ENCODE measurements at regions not wholly inside any gene's neighbourhood (a gene's known extent, or its start where the extent isn't known, plus 50 kb on each side); places are given as distances from the start of the nearest gene placed in this dataset.
A peak's percentile ranks its signal among the peaks of the same experiment; 100 is the strongest.

DNA sequence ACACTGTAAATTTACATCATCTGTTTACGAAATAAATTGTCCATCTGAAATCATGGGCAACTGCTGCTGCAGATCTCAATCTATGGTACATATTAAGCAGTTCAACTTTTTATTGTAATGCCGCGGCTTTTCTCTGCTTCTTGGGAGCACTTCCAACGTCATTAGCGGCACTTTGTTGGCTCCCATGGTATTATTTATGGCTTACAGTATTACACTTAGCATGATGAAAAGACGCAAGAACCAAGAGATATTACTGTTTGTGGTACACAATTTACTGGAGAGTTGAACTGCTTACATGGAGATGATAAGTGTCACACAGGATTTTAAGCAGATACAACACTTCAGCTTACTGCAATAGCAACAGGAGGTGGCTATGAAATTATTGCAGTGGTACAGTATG, 442.1 kb downstream of the PCDH20 start:
- DNase-seq (no peak), ATAC-seq (no peak)
- intact Hi-C loops (cut with DNase I), result loop anchor here in 1 of 2 donors (10.0 kb wide), 1 partner anchor 441 kb away; the partner anchor contains the start of gene PCDH20

DNA sequence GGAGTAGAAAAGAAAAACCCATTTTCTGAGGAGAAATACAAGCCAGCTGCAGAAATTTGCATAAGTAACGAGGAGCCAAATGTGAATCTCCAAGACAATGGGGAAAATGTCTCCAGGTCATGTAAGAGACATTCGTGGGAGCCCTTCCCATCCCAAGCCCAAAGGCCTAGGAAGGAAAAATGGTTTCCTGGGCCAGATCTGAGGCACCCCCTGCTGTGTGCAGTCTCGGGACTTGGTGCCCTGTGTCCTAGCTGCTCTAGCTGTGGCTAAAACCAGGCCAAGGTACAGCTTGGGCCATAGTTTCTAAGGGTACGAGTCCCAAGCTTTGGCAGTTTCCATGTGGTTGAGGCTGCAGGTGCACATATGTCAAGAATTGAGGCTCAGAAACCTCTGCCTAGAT, 444.9 kb downstream of the PCDH20 start:
- ATAC-seq, result no peak
- no peak for DNase-seq

DNA sequence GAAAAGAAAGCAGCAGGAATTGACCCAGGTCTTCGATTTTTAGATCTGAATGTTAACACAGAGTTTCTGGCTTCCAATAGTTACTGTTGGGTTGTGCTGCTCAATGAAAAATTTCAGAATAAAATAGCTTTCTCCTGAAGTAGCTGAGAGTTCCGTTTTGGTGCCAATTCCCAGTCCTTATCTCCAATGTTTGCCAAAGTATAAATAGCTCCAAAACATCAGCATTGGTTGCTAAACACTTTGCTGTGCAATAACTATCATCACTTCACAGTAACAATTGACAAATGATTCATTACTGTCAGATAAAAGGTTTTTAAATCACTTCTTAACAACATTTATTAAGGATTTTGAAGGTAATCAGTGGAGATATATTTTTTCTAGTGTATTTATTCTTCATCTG, 446.0 kb downstream of the PCDH20 start:
- peak; percentile 90 to 92 for ATAC-seq
- intact Hi-C loops (cut with DNase I), result loop anchor here in 1 of 2 donors (10.0 kb wide), 1 partner anchor 445 kb away; the partner anchor contains the start of gene PCDH20

More for the DNA sequence above, 444.9 kb downstream of the PCDH20 start:
- intact Hi-C loops (cut with DNase I), result loop anchor here in 1 of 2 donors (10.0 kb wide), 1 partner anchor 444 kb away; the partner anchor contains the start of gene PCDH20

DNA sequence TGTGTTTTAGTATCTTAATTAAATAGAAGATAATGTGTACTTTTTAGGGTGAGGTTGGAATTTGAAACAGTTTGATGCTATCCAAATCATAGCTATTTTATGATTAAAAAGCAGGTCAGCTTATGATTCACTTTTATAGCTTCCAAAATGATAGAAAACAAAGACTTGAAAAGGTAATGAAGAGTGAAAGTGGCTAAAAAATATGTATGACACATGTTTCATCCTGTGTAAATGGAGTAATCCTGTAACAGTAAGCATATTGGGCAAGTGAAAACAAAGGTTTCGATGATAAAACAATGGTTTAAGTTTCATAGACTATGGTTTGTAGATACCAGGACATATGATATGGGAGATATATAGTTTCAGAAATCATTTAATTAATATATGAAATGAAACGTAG, 456.2 kb downstream of the PCDH20 start:
- intact Hi-C loops (cut with DNase I), result no loop called here
- ATAC-seq, result no peak
- DNase-seq, result no peak

More for the DNA sequence above, 446.0 kb downstream of the PCDH20 start:
- DNase-seq, result no peak

GRCh38 chr13:60957816-60958215, 457.8 kb downstream of the PCDH20 start:
- DNase-seq (no peak), ATAC-seq (no peak)
- intact Hi-C loops (cut with DNase I), result no loop called here

DNA sequence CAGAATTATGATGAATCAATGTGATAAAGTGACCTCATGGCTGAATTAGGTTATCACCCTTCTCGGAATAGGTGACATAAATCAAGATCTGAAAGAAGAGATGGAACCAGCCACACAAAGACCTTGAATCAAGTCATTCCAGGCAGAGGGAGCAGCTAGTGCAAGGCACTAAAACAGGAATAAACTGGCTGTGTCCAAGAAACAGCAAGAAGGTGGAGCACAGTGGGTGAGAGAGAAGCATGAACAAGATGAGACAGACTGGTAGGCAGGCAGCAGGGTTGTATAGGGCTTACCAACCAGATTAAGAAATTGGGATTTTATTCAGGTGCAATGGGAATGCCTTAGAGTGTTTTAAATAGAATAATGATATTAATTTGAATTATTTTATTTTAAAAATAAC, 470.3 kb downstream of the PCDH20 start:
- ATAC-seq (no peak), DNase-seq (no peak)
- intact Hi-C loops (cut with DNase I), result no loop called here

DNA sequence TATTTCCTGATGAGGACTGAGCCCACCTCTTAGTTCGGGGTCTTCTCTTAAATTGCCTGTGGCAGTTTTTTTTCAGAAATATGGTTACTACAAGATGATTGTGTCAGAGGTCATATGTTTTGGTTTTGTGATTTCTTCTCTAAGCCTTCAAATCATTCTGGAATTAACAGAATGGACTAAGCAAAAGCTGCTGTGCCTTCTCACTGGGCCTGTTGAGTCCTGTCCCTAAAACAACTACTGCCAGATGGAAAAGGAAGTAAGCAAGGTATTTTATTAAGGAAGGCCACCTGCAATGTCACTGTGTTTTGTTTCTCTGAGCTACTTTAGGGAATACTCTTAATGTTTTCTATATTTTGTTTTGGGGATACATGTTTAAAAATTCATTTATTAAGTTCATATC, 470.8 kb downstream of the PCDH20 start:
- no peak for DNase-seq
- intact Hi-C loops (cut with DNase I), result no loop called here
- no peak for ATAC-seq

DNA sequence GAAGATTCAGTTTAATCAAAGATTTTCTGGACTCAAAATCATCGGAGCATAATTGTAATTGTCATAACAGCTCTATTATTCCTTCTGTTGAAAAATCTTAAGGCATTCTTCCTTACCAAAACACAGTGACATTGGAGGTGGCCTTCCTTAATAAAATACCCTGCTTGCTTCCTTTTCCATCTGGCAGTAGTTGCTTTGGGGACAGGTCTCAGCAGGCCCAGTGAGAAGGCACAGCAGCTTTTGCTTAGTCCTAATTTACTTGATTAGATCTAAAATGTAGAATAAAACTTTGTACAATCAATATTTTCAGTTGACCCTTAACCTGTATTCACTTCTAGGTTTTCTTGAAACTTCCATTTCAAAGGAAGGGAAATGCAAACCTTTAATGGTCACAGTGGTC, 471.6 kb downstream of the PCDH20 start:
- DNase-seq (no peak), ATAC-seq (no peak)
- intact Hi-C loops (cut with DNase I), result no loop called here

GRCh38 chr13:60936281-60936680, 479.4 kb downstream of the PCDH20 start:
- DNase-seq, result no peak
- ATAC-seq, result no peak
- intact Hi-C loops (cut with DNase I), result no loop called here

DNA sequence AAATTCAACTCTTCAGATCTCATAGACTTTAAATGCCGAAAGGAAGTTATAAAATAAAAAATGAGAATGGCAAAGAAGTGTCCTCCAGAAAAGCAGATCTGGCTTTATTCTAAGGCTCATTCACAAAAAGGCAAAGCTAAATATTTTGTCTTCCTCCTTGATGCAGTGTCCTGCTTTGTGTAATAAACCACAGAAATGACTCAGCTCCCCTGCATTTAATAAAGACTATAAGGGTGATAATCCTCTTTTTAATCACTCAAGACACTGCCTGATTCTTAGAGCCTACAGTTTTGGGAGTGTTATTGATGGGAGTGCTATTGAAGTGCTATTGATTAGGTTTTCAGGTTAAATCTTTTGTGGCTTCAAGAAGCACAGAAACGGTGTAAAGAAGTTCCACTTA, 482.0 kb downstream of the PCDH20 start:
- intact Hi-C loops (cut with DNase I), result no loop called here
- ATAC-seq, result no peak
- DNase-seq, result no peak

DNA sequence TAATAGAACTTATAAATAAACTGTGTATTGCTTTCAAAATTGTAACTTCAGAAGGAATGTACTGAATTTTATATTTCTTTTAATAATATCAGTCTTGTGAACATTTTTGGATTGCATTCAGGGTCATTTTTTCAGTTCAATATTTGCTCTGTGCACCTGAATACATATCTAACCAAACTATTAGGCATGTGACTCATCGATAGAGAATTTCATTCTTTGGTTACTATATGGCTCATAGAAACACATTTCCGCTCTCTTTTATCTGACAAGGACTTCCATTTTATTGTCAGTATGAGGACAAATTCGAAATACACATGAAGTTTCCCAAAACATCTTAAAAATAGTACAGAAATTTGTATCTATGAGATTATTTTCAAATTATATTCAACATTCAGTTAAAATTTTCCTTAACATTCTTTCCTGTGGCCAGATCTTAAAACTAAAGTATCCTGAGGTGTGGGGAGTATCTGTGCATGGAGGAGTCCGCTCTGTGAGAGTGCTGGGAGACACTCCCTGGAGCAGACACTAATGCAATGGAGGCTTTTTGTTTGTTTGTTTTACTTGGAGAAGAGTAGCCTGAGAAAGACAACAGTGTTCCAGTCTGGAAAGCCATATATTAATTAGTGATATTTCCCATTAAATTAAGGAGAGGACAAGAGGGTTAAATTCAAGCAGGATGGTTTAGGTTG, 483.6 kb downstream of the PCDH20 start:
- intact Hi-C loops (cut with DNase I), result no loop called here
- ATAC-seq, result no peak

GRCh38 chr13:60925686-60926085, 490.0 kb downstream of the PCDH20 start:
- intact Hi-C loops (cut with DNase I), result no loop called here
- no peak for DNase-seq
- ATAC-seq, result no peak

More for the DNA sequence above, 483.6 kb downstream of the PCDH20 start:
- DNase-seq, result no peak

DNA sequence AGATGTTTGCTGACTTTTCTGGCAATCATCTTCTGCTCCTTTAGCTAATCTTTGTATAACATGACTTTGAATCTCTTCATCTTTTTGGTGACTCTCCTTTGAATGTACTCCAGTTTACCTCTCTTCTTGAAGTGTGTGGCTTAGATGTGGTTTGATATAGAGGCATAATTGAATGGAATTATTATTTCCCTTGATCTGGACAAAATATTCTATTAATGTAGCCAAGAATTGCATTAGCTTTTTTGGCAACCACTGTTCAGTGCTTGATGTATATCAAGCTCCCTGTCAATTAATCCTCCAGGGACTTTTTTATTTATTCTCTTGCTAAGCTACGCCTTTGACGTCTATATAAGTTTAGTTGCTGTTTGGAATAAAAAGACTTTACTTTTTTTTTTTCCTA, 490.8 kb downstream of the PCDH20 start:
- intact Hi-C loops (cut with DNase I), result no loop called here
- DNase-seq (no peak), ATAC-seq (no peak)

DNA sequence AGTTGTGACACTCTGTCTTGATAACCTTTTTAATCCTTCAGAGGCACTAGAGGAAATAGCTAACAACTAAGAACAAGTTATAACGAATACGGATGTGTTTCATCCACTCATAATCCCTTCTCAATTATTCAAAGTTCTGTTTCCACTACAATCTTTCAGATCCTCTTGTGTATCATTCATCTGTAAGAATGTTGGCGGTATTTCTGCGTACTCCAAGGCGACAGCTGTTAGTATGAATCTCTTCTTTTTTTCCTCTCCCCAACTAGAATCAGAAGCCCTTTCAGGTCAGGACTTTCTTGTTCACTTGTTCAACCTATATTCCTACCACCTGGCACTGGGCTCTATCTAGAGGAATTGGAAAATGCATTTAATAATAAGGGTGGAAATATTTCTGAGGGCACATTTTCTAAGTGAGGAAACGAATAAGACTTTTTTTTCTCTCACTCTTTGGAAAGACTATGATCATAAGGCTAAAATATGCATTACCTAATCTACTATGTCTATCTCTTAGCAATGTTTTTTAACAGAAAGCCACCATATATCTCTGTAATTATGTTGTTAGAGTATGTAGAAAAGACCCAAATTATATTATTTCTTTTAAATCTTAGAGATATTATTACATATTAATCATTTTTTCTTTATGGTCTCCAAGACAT, 492.9 kb downstream of the PCDH20 start:
- ATAC-seq (no peak), DNase-seq (no peak)
- intact Hi-C loops (cut with DNase I), result no loop called here

DNA sequence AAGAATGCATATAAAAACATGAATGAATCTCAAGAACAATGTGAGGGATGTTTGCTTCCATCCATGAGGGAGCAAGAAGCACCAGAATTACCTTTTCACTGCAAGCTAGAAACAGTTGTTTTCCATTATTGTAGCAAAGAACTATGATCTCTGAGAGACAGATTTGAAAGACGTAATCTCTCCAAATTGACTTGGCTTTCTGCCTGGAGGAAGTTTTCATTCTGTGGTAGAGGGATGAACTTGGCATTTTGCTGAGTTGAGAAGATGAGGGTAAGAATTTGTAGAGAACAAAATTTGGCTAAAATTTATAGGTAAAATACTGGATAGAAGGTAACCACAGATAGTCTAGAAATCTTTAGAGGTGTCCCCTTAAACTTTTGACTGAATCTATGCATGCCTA, 496.8 kb downstream of the TDRD3 start:
- ATAC-seq (no peak), DNase-seq (no peak)
- intact Hi-C loops (cut with DNase I), result no loop called here

DNA sequence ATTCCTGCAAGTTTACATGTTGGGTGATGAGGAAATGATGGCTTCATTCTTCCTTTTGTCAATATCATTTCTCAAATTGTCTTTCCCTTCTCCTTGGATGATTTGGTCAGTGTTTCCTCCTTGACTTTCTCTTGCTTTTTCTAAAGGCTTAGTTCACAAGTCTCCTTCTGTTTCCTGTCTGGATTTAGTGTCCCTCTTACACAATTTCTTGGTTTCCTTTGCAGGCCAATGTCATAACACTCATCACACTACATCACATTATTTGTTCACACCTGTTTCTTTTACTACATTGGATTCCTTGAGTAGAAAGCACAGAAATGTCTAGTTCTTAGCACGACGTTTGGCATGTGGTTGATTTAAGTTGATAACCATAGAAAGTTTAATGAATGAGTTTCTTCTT, 490.7 kb downstream of the TDRD3 start:
- no peak for ATAC-seq
- no peak for DNase-seq
- intact Hi-C loops (cut with DNase I), result no loop called here

GRCh38 chr13:60881507-60881906, 484.5 kb downstream of the TDRD3 start:
- ATAC-seq (no peak), DNase-seq (no peak)
- intact Hi-C loops (cut with DNase I), result no loop called here

- DNase-seq, result no peak
- ATAC-seq, result no peak
- intact Hi-C loops (cut with DNase I), result no loop called here
Observed at GRCh38 chr13:60873116-60873515, 476.1 kb downstream of the TDRD3 start.

- intact Hi-C loops (cut with DNase I), result no loop called here
- ATAC-seq (peak; percentile 72), DNase-seq (peak; percentile 25)
Observed at GRCh38 chr13:60869941-60870613, 473.1 kb downstream of the TDRD3 start.

DNA sequence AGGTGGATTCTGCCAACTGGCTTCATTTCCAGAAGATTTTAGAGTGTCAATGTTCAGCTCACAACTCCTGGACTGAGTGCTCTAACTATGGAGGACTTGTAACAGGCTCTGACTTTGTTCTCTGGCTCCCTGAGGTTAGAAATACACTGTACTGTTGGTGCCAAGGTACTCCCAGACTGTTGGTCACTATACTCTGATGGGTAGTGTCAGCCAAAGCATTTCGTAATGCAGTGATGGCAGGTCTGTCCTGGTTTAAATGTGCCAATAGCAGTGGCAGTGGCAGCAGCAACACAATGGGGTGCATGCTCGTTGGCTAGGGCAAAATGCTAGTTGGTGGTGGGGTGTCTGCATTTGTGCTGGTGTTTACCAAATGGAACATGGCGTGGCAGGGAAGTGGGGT, 472.2 kb downstream of the TDRD3 start:
- intact Hi-C loops (cut with DNase I), result no loop called here
- no peak for DNase-seq
- peak; percentile 41 to 49 for ATAC-seq
